22Rv1 (cell line): ENCODE measurements at regions not wholly inside any gene's neighbourhood (a gene's known extent, or its start where the extent isn't known, plus 50 kb on each side); places are given as distances from the start of the nearest gene placed in this dataset.

ENCODE experiments used
- CTCF ChIP-seq: fragments of 450-650 bp; IDR thresholded peaks from 2 replicates; pipeline ENCODE4 v1.5.1; 2017; ENCODE audit warnings: mild to moderate bottlenecking
- ZFX ChIP-seq: fragments of 450-650 bp; IDR thresholded peaks from 2 replicates; pipeline ENCODE4 v1.6.1; 2017; ENCODE audit warnings: antibody characterized with exemption, borderline replicate concordance

GRCh38 chr4:56134266-56134665 is 185.5 kb downstream of the CEP135 start:
- TF ChIP-seq CTCF = no peak
- TF ChIP-seq ZFX = no peak
